Lower leg skin (tissue), 4 donors: ENCODE measurements at regions not wholly inside any gene's neighbourhood (a gene's known extent, or its start where the extent isn't known, plus 50 kb on each side); places are given as distances from the start of the nearest gene placed in this dataset.

ENCODE experiments used
- DNase-seq, 2 donors: peaks; one replicate each; pipeline ENCODE4 v3.0.0-alpha.2; 2019; ENCODE audit warnings: low spot score in 2 of 2
- H3K4me3 ChIP-seq: fragments of 200-600 bp; sonication (generic); 2 replicates; pipeline ENCODE4 v1.5.1; 2017; ENCODE audit warnings: mild to moderate bottlenecking, low read depth; ENCODE audit not compliant: poor library complexity, severe bottlenecking
- CTCF ChIP-seq, 3 donors: fragments of 450-650 bp; IDR thresholded peaks; one replicate each; pipeline ENCODE4 v1.5.1; 2016; ENCODE audit warnings: antibody characterized with exemption in 3 of 3, mild to moderate bottlenecking in 3 of 3, moderate library complexity in 2 of 3
- POLR2A ChIP-seq, 2 donors: fragments of 450-650 bp; IDR thresholded peaks; one replicate each; pipeline ENCODE4 v1.6.1; 2016 to 2017; ENCODE audit warnings: antibody characterized with exemption in 2 of 2, mild to moderate bottlenecking in 1 of 2, moderate library complexity in 1 of 2
- WGBS, 2 donors: methylation state at CpG; one replicate each; pipeline ENCODE4 v1.1.5; 2018; 5-methylcytosine and 5-hydroxymethylcytosine counted together
- intact Hi-C: fragments of 100-400 bp; cut with DNase I; formaldehyde crosslinking; loops from one replicate; pipeline ENCODE4 v1.15.0; 2023; ENCODE audit warnings: low total_unique reads

GRCh38 chr1:83571536-83571935, 427.4 kb downstream of the TTLL7 start:
- TF ChIP-seq POLR2A (IDR thresholded peaks at IDR 0.05) (no peak), CTCF (IDR thresholded peaks at IDR 0.05) (no peak)
- intact Hi-C loops = no loop called here
- no peak overlapping the region for H3K4me3 ChIP-seq
- no peak for DNase-seq
- WGBS, 2 donors = 84 to 89% methylated on average over 3 of the region's 3 CpGs

DNA sequence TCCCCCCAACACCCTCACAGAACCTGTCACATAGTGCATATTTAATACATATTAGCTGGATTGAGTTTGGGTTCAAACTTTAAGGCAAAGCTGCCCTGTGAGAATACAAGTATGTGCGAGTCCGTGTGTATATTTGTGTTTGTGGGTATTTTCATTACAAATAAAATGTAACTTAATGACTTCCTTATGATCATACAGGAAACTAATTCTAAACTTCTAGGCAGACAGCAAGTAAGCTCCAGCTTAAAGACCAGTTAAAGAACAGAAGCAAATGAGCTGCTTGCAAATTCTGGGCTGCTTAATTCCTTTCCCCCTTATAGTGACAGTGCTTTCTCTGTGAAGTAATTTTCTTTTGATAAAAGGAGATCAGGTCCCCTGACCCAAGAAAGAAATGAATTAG, 437.6 kb downstream of the TTLL7 start:
- DNase-seq = no peak
- no peak for TF ChIP-seq POLR2A (IDR thresholded peaks at IDR 0.05)
- H3K4me3 ChIP-seq = no peak overlapping the region
- WGBS, 2 donors = 81 to 84% methylated on average over 2 of the region's 2 CpGs
- intact Hi-C loops = no loop called here

DNA sequence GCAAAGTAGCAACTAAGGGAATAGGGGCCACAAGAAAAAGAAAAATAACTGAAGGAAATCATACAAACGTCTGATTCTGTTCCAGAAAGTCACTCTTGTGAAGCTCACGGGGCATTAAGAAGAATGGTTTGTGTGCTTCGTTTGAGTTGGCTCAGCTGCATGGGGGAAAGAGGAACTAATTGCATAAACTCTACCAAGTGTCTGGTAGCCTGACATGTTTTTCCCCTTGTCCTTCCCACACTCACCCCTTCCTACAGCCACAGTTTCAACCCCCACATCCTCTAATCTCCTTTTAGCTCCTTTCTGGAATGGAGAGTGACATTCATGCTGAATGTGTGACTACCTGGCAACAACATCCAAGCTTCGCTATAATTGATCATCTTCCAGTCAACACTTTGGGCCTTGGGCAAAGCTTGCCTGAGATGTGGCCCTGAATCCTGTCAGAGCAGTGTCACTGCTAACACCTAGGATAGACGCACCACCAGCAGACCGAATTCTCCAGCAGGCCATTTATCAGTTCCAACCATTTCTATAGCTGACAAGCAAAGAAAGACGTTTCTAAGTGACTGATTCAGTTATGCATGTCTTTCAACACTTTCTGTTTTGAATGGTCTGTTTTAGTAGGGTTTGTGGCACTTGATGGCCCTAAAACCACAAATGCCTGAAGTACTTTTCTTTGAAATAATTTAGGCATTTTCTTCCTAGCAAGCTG, 439.6 kb downstream of the TTLL7 start:
- no peak for DNase-seq
- no peak for TF ChIP-seq CTCF (IDR thresholded peaks at IDR 0.05)
- TF ChIP-seq POLR2A (IDR thresholded peaks at IDR 0.05) = no peak
- 78% methylated on average over 7 of the region's 7 CpGs for WGBS, 2 donors
- no peak overlapping the region for H3K4me3 ChIP-seq
- intact Hi-C loops = no loop called here

DNA sequence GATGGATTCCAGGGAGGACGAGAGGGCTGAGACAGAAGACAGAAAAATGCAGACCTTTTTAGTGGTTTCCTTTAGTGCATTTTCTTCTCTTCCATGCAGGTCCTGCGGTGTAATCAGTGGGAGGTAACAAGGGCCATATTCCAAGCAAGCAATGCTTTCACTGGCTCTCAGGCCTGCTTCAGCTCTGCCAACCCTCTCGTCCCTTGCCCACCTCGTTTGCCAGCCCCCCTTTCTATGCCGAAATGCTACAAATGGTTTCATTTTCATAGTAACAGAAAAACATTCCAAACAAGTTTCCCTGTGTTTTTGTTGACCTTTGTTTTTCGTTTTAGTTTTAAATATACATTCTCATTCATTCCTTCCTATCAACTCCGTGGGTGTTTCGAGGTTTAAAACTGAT, 443.1 kb downstream of the TTLL7 start:
- intact Hi-C loops = no loop called here
- no peak for TF ChIP-seq POLR2A (IDR thresholded peaks at IDR 0.05)
- no peak for TF ChIP-seq CTCF (IDR thresholded peaks at IDR 0.05)
- 72 to 74% methylated on average over 8 of the region's 8 CpGs for WGBS, 2 donors

GRCh38 chr1:83554174-83554573, 444.8 kb downstream of the TTLL7 start:
- H3K4me3 ChIP-seq = no peak overlapping the region
- intact Hi-C loops = no loop called here
- 39 to 46% methylated on average over 6 of the region's 6 CpGs for WGBS, 2 donors
- DNase-seq = no peak
- TF ChIP-seq POLR2A (IDR thresholded peaks at IDR 0.05) (no peak), CTCF (IDR thresholded peaks at IDR 0.05) (no peak)

More for the DNA sequence above, 443.1 kb downstream of the TTLL7 start:
- H3K4me3 ChIP-seq = no peak overlapping the region
- DNase-seq = no peak

DNA sequence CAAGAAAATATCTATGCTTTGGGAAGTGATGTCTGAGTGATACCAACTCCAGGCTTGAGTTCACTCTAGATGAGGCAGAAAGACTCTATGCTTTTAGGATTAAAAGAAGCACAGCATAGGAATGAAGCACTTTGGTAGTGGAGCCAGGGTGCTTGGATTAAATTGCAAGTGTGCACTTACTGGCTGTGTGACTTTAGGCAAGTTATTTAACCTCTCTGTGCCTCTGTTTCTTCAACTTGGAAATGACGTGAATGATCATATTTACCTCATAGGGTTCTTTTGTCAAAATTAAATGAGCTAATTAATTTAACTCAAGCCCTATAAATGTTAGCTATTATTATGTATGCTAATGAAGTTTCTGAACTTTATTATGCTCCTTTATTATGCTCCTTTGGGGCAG, 446.1 kb downstream of the TTLL7 start:
- no peak overlapping the region for H3K4me3 ChIP-seq
- no peak for DNase-seq
- no peak for TF ChIP-seq CTCF (IDR thresholded peaks at IDR 0.05)
- 96 to 100% methylated on average over 1 of the region's 1 CpG for WGBS, 2 donors
- intact Hi-C loops = no loop called here
